ENCODE measurements at regions not wholly inside any gene's neighbourhood (a gene's known extent, or its start where the extent isn't known, plus 50 kb on each side); places are given as distances from the start of the nearest gene placed in this dataset.

DNA sequence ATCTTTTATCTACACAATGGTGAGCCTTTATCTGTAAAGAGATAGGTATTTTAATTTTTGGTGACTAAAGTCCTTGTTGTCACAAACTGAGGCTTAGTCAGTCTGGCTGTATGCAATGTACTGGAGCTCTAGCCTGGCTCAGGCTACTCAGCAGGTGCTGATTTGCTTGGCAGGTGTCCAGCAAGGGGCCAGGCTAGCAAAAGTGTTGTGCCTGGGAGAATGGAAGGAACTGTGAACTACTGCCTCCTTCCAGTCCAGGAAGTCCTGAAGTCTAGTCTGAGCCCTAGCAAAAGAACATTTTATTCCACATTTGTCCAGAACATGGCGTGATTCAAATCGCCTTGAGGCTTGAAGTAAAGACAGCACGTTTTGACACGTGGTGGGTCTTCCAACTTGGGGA, 260.5 kb downstream of the CCDC85A start:
- no peak for DNase-seq (ENCODE audit: low read depth)

DNA sequence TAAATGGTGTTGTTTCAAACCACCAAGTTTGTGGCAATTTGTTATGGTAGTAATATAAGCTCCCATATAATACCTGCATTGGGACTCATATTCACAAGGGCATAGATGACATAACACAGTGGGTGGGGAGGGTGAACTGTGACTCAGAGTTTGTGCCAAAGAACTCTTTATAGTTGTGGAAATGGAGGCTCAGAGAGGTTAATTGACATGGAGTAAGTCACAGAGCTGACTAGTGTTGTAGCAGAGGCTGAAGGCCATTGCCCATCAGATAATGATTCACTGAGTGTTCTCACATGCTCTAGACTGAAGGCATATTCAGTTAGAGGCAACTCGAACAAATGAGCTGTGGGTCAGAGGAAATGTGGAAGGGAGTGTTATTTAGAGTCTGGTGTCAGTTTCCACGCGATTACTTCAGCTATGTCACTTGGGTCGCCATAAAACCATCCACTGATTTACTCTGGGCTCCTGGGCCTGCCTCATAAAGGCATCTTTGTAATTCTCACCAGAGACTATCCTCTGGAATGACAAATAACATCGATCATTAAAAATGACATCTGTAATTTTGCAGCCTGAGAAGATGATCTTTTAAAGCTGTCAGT, 264.7 kb downstream of the CCDC85A start:
- DNase-seq (ENCODE audit: low read depth) = no peak

- DNase-seq (ENCODE audit: low read depth) = no peak
Measured at GRCh38 chr2:56449002-56449431, 265.2 kb downstream of the CCDC85A start.

DNA sequence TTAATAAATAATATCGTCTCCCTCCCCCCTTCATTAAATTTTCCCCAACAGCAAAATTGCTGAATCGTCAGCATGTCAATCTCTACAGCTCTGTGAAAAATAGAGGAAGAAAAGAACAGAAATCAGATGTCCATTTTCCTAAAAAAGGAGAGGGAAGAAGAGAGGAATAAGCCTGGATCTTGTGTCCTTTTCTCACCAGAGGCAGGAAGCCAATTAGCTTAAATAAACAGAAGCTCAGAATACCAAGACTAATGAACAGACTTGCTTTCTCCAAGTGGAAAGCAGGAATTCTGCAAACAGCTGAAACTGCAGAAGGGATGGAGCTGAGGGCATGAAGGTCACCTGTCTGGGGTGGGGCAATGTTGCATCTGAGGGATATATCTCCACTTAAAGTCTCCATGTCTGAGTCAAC, 265.7 kb downstream of the CCDC85A start:
- DNase-seq (ENCODE audit: low read depth) = no peak

DNA sequence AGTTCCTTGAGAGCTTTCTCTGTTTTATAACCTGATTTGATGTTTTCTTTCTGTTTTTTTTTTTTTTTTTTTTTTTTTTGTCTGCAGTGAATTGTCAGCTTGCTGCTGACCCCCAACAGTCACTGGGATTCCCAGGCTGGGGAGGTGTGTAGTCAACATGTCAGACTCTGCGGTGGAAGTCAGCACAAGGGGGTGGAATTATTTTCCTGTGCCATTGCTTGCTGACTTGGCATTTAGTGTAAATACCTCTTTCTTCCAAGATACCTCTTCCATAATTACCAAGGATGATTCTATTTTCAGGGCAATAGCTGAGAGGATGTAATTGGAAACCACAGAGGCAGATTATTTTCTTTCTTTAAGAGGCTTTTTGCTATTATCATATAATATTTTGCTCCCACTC, 266.3 kb downstream of the CCDC85A start:
- DNase-seq (ENCODE audit: low read depth) = no peak

- no peak for DNase-seq (ENCODE audit: low read depth)
Measured at GRCh38 chr2:56450772-56451171, 267.0 kb downstream of the CCDC85A start.

- no peak for DNase-seq (ENCODE audit: low read depth)
Measured at GRCh38 chr2:56455642-56456041, 271.9 kb downstream of the CCDC85A start.

- DNase-seq (ENCODE audit: low read depth) = no peak
Measured at GRCh38 chr2:56456791-56457190, 273.0 kb downstream of the CCDC85A start.

DNA sequence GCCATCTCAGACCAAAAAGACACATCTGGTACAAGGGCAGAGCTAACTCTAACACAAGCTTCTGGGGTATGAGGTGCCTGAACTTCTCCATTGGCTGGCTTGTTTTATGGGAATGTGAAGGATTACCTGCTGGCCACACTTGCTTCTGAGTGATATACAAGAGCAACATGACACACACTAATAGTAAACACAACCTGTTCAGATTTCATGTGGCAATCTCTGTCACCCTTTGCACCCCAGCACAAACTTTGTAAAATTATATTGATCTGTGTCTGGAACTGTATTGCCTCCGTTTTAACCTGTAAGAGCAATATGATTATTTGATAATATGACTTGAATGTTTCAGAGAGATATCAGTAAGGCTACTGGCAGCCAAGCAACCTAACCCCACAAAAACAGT, 276.7 kb downstream of the CCDC85A start:
- no peak for DNase-seq (ENCODE audit: low read depth)

GRCh38 chr2:56464066-56464465, 280.3 kb downstream of the CCDC85A start:
- no peak for DNase-seq (ENCODE audit: low read depth)

DNA sequence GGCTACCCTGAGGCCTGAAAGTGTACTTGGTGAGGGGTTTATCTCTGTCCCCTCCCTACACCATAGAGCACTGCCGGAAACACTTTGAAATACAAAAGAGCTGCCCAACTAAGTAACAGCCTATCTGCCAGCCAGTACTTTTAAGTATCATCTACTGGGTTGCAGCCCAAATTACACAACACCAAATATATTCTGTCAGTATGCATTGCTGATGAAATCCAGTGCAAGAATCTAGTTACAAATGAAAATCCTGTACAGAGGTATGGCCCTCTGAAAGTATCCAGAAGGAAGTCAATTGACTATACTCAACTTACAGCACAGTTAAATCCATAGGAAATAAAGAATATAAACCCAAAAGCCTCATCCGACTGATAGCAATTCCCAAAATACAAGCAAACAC, 280.8 kb downstream of the CCDC85A start:
- no peak for DNase-seq (ENCODE audit: low read depth)

GRCh38 chr2:56465491-56465890, 281.7 kb downstream of the CCDC85A start:
- no peak for DNase-seq (ENCODE audit: low read depth)

DNA sequence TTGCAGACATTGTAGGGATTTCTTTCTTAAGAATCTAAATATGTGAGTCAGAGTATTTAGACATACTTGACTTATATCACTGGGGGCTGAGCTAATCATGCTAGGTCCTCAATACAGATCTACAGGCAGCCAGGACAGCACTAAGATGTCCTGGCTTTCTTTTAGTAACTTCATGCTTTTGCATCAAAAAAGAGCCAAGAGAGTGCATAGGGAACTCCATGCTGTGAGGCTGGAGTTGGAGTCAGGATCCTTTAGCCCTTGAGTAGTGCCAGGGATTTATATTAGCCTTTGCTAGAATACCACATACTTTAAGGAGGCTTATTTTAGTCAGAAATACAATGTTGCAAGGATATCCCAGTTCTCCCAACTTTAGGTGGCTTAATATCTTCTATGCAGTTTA, 289.7 kb downstream of the CCDC85A start:
- DNase-seq (ENCODE audit: low read depth) = no peak

DNA sequence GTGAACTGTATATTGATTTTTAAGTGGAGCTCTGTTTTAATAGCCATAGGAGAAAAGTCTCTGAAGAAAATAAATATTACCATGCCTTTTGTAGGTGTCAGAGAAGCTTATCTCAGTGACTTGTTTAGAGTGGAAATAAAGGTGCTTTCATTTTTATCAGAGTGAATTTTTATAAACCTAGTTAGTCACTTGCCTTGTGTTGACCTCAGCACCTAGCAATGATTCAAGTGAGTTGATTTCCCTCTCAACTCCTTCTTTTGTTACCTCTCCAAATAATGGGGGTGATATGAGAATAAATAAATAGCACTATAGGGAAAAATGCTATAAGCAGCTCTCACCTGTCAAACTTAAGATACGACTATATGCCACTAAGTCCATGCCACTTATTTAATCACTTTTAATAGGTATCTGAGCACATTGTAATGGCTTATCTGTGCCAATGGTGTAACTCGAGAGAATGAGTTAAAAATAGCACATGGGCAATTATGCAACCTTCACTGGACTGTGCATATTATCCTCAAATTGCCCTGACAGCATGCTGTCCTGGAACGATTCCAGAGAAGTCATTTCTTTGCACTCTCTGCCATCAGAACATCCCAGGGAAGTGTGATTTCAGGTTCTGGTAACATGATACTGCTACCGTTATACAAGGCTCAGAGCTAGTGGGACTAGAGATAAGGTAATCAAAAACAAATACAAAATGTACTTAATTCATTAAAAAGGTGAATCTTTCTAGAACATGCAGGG, 290.8 kb downstream of the CCDC85A start:
- no peak for DNase-seq (ENCODE audit: low read depth)

- DNase-seq (ENCODE audit: low read depth) = no peak
Measured at GRCh38 chr2:56475191-56475590, 291.4 kb downstream of the CCDC85A start.

GRCh38 chr2:56476509-56477071, 292.8 kb downstream of the CCDC85A start:
- DNase-seq (ENCODE audit: low read depth) = no peak

- no peak for DNase-seq (ENCODE audit: low read depth)
Measured at GRCh38 chr2:56478027-56478426, 294.2 kb downstream of the CCDC85A start.

GRCh38 chr2:56483081-56483480, 299.3 kb downstream of the CCDC85A start:
- no peak for DNase-seq (ENCODE audit: low read depth)

GRCh38 chr2:56484906-56485305, 301.1 kb downstream of the CCDC85A start:
- DNase-seq (ENCODE audit: low read depth) = no peak

DNA sequence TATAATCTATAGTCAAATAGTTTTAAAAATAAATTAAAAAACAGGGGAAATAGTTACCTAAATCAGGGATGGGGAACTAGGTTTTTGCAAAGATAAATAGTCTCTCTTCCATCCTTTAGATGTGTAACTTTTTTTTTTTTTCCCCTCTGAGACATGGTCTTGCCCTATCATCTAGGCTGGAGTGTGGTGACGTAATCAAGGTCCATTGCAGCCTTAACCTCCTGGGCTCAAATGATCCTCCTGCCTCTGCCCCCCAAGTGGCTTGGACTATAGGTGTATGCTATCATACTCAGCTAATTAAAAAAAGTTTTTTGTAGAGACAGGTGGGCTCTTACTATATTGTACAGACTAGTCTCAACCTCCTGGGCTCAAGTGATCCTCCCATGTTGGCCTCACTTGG, 316.5 kb downstream of the CCDC85A start:
- DNase-seq (ENCODE audit: low read depth) = no peak

- DNase-seq (ENCODE audit: low read depth) = no peak
Measured at GRCh38 chr2:56502616-56503015, 318.8 kb downstream of the CCDC85A start.

DNA sequence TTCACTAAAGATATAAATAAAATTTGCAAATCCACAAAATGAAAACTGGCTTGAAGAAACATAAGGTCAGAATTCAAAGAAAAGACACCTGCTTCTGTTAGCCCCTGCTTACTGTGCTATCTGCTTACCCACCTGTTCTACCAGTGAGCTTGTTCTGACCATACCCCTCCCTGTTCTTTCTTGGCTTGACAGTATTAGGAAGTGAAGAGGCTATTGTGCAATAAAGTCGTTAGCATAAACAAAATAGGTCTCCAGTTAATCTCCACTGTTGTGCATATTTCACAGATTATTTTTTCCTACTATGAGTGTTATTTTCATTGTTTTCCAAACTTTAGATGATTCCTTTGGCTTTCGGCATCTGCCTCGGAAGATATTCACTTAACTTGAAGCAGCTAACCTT, 322.1 kb downstream of the CCDC85A start:
- DNase-seq (ENCODE audit: low read depth) = no peak

DNA sequence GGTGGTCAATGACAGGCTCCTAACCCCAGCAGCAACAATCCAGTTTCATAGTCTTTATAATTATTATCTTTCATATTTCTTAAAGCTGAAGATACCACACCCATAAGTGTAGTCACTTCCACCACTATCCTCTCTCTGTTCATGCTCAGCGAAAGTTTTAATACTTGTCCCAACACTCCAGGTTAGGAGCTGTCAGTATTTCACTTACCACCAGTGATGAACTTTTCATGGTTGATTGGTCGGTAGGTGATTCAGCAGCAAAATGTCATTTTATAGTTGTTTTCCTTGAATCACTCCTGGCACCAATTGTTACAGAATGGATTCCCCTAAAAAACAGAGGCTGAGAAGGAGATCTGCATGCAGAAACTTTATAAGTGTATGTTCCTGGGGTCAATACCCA, 324.9 kb downstream of the CCDC85A start:
- no peak for DNase-seq (ENCODE audit: low read depth)

- no peak for DNase-seq (ENCODE audit: low read depth)
Measured at GRCh38 chr2:56510610-56511009, 326.8 kb downstream of the CCDC85A start.
